ENCODE measurements at regions not wholly inside any gene's neighbourhood (a gene's known extent, or its start where the extent isn't known, plus 50 kb on each side); places are given as distances from the start of the nearest gene placed in this dataset.
"Not testable (repeated sequence)": the region's sequence is repeated elsewhere in the genome, so short reads cannot be mapped to it uniquely, and the experiment has no call there.

- Mint-ChIP-seq H3K27ac (ENCODE audit: unreplicated experiment) (no peak overlapping the region), H3K4me1 (ENCODE audit: unreplicated experiment) (peaks cover 7% of the 10 kb centered on the region), H3K9me3 (ENCODE audit: unreplicated experiment) (no peaks in the 10 kb centered on the region), H3K27me3 (ENCODE audit: unreplicated experiment) (peaks cover 2% of the 10 kb centered on the region), H3K36me3 (ENCODE audit: unreplicated experiment) (no peaks in the 10 kb centered on the region), H3K4me3 (ENCODE audit: unreplicated experiment) (no peak overlapping the region)
- TF ChIP-seq CTCF (IDR thresholded peaks at IDR 0.05): no peak
- DNase-seq (ENCODE audit: extremely low spot score, unreplicated experiment): peak; percentile 51
These were observed 65.0 kb upstream of the CCNY start for GRCh38 chr10:35271086-35271858.

GRCh38 chr10:35271859-35272165 lies 64.5 kb upstream of the CCNY start:
- not testable (repeated sequence) for H3K36me3 Mint-ChIP-seq (ENCODE audit: unreplicated experiment); H3K27ac Mint-ChIP-seq (ENCODE audit: unreplicated experiment); H3K27me3 Mint-ChIP-seq (ENCODE audit: unreplicated experiment); H3K9me3 Mint-ChIP-seq (ENCODE audit: unreplicated experiment); H3K4me3 Mint-ChIP-seq (ENCODE audit: unreplicated experiment); H3K4me1 Mint-ChIP-seq (ENCODE audit: unreplicated experiment)
- DNase-seq (ENCODE audit: extremely low spot score, unreplicated experiment): peak; percentile 38

GRCh38 chr10:35272401-35272800 lies 63.9 kb upstream of the CCNY start:
- not testable (repeated sequence) for H3K27me3 Mint-ChIP-seq (ENCODE audit: unreplicated experiment); H3K36me3 Mint-ChIP-seq (ENCODE audit: unreplicated experiment); H3K27ac Mint-ChIP-seq (ENCODE audit: unreplicated experiment); H3K9me3 Mint-ChIP-seq (ENCODE audit: unreplicated experiment); DNase-seq (ENCODE audit: extremely low spot score, unreplicated experiment); H3K4me3 Mint-ChIP-seq (ENCODE audit: unreplicated experiment); H3K4me1 Mint-ChIP-seq (ENCODE audit: unreplicated experiment)

- H3K27ac Mint-ChIP-seq (ENCODE audit: unreplicated experiment); H3K4me1 Mint-ChIP-seq (ENCODE audit: unreplicated experiment); H3K9me3 Mint-ChIP-seq (ENCODE audit: unreplicated experiment); H3K36me3 Mint-ChIP-seq (ENCODE audit: unreplicated experiment); H3K4me3 Mint-ChIP-seq (ENCODE audit: unreplicated experiment); H3K27me3 Mint-ChIP-seq (ENCODE audit: unreplicated experiment): not testable (repeated sequence)
- DNase-seq (ENCODE audit: extremely low spot score, unreplicated experiment): peak; percentile 21
These were observed 62.3 kb upstream of the CCNY start for GRCh38 chr10:35273994-35274393.

- peaks cover 2% of the 10 kb centered on the region for H3K27me3 Mint-ChIP-seq (ENCODE audit: unreplicated experiment)
- no peaks in the 10 kb centered on the region for H3K9me3 Mint-ChIP-seq (ENCODE audit: unreplicated experiment)
- no peaks in the 10 kb centered on the region for H3K36me3 Mint-ChIP-seq (ENCODE audit: unreplicated experiment)
- no peak overlapping the region for H3K4me3 Mint-ChIP-seq (ENCODE audit: unreplicated experiment)
- DNase-seq (ENCODE audit: extremely low spot score, unreplicated experiment): peak; percentile 40
- TF ChIP-seq CTCF (IDR thresholded peaks at IDR 0.05): no peak
- no peak overlapping the region for H3K27ac Mint-ChIP-seq (ENCODE audit: unreplicated experiment)
- H3K4me1 Mint-ChIP-seq (ENCODE audit: unreplicated experiment): peaks cover 7% of the 10 kb centered on the region
These were observed 61.7 kb upstream of the CCNY start for GRCh38 chr10:35274498-35275060.

- Mint-ChIP-seq H3K27me3 (ENCODE audit: unreplicated experiment) (peaks cover 2% of the 10 kb centered on the region), H3K4me3 (ENCODE audit: unreplicated experiment) (no peak overlapping the region), H3K4me1 (ENCODE audit: unreplicated experiment) (no peaks in the 10 kb centered on the region), H3K36me3 (ENCODE audit: unreplicated experiment) (no peaks in the 10 kb centered on the region), H3K9me3 (ENCODE audit: unreplicated experiment) (peaks cover 12% of the 10 kb centered on the region), H3K27ac (ENCODE audit: unreplicated experiment) (no peak overlapping the region)
- no peak for TF ChIP-seq CTCF (IDR thresholded peaks at IDR 0.05)
- peak; percentile 62 for DNase-seq (ENCODE audit: extremely low spot score, unreplicated experiment)
These were observed 59.4 kb upstream of the CCNY start for GRCh38 chr10:35276889-35277288.

GRCh38 chr10:35280246-35280645 lies 56.1 kb upstream of the CCNY start:
- not testable (repeated sequence) for H3K36me3 Mint-ChIP-seq (ENCODE audit: unreplicated experiment); DNase-seq (ENCODE audit: extremely low spot score, unreplicated experiment); H3K27me3 Mint-ChIP-seq (ENCODE audit: unreplicated experiment); H3K4me3 Mint-ChIP-seq (ENCODE audit: unreplicated experiment); H3K4me1 Mint-ChIP-seq (ENCODE audit: unreplicated experiment); H3K27ac Mint-ChIP-seq (ENCODE audit: unreplicated experiment)
- peaks cover 12% of the 10 kb centered on the region for H3K9me3 Mint-ChIP-seq (ENCODE audit: unreplicated experiment)
